GM12878 (cell line): ENCODE measurements at regions not wholly inside any gene's neighbourhood (a gene's known extent, or its start where the extent isn't known, plus 50 kb on each side); places are given as distances from the start of the nearest gene placed in this dataset.

Experiments
- ATAC-seq: fragments of 200-7000 bp; cut with Tn5 transposase; 3 replicates; pipeline ENCODE4 v1.9.1; 2020; ENCODE audit warnings: mild to moderate bottlenecking, moderate library complexity
- BruUV-seq: library from RNA; stranded (reverse); fragments of 400-500 nt; replicated peaks from 2 replicates; lab custom pipeline; 2021; lab: Mats Ljungman, UMichigan
- CTCF ChIA-PET: fragments of 300-600 bp; sonication (Branson Sonifier 250); formaldehyde crosslinking; extraction: SDS; loops from one replicate; lab custom pipeline; 2021; ENCODE audit warnings: inconsistent platforms; lab: Yijun Ruan, JAX
- POLR2A ChIA-PET: fragments of 350-600 bp; formaldehyde crosslinking; extraction: SDS; loops from one replicate; lab custom pipeline; 2021; ENCODE audit warnings: inconsistent platforms; lab: Charles Lee
- RAD21 ChIA-PET: fragments of 300-600 bp; sonication (Branson Sonifier 250); formaldehyde crosslinking; loops from one replicate; lab custom pipeline; 2023; ENCODE audit warnings: antibody characterized with exemption; ENCODE audit not compliant: unreplicated experiment; lab: Charles Lee
- SMC1A ChIA-PET: fragments of 300-600 bp; sonication (Branson Sonifier 250); formaldehyde crosslinking; loops from one replicate; lab custom pipeline; 2023; ENCODE audit not compliant: unreplicated experiment, uncharacterized antibody; lab: Charles Lee
- DNase-seq: peaks from one replicate; pipeline ENCODE4 v3.0.0-alpha.2; 2011; ENCODE audit warnings: low read depth, low spot score
- FAIRE-seq: peaks from 3 replicates; lab custom pipeline; 2011; peaks lifted over from hg19 to GRCh38; lab: Jason Lieb, UNC
- H2AFZ ChIP-seq: 2 replicates; pipeline ENCODE4 v1.6.0; 2011; ENCODE audit warnings: low read depth, low read length, control low read depth; ENCODE audit not compliant: control insufficient read depth
- H3K27ac ChIP-seq: 2 replicates; pipeline ENCODE4 v1.5.1; 2011; ENCODE audit warnings: control low read depth; ENCODE audit not compliant: control insufficient read depth, insufficient read depth
- H3K27me3 ChIP-seq, 2 experiments: replicated peaks in 1 of 2; 2 replicates each; pipeline versions ENCODE4 v1.6.0 to v1.6.1; 2011; ENCODE audit warnings: low read length in 1 of 2; ENCODE audit not compliant: control insufficient read depth in 2 of 2, insufficient read depth in 2 of 2
- H3K36me3 ChIP-seq, 2 experiments: 2 replicates each; pipeline ENCODE4 v1.5.1; 2011; ENCODE audit warnings: low read length in 1 of 2; ENCODE audit not compliant: control insufficient read depth in 2 of 2, insufficient read depth in 2 of 2
- H3K4me1 ChIP-seq: 2 replicates; pipeline ENCODE4 v1.6.1; 2011; ENCODE audit warnings: mild to moderate bottlenecking, low read length, moderate library complexity, mixed read lengths; ENCODE audit not compliant: control insufficient read depth, insufficient read depth
- H3K4me2 ChIP-seq: 2 replicates; pipeline ENCODE4 v1.6.0; 2011; ENCODE audit warnings: control low read depth; ENCODE audit not compliant: control insufficient read depth, insufficient read depth
- H3K4me3 ChIP-seq: fragments of 200-600 bp; sonication (generic); 2 replicates; pipeline ENCODE4 v1.5.1; 2016
- H3K79me2 ChIP-seq: 2 replicates; pipeline ENCODE4 v1.6.0; 2011; ENCODE audit warnings: low read length; ENCODE audit not compliant: control insufficient read depth, insufficient read depth
- H3K9ac ChIP-seq: 2 replicates; pipeline ENCODE4 v1.8.0; 2011; ENCODE audit warnings: low read length, control low read depth, mixed read lengths; ENCODE audit not compliant: control insufficient read depth, insufficient read depth
- H3K9me3 ChIP-seq: replicated peaks from 3 replicates; pipeline ENCODE4 v1.5.1; 2011; ENCODE audit warnings: mild to moderate bottlenecking, low read length; ENCODE audit not compliant: control insufficient read depth, insufficient read depth
- H4K20me1 ChIP-seq: 2 replicates; pipeline ENCODE4 v1.6.0; 2011; ENCODE audit not compliant: control insufficient read depth, insufficient read depth
- ATF7 ChIP-seq: fragments of 450-650 bp; IDR thresholded peaks from 2 replicates; pipeline ENCODE4 v1.6.1; 2016; ENCODE audit warnings: low read depth, mild to moderate bottlenecking
- CHD2 ChIP-seq: IDR thresholded peaks from 2 replicates; pipeline ENCODE4 v1.6.1; 2011; ENCODE audit warnings: low read depth, low read length, improper control_type of control experiment, borderline replicate concordance
- HDAC6 ChIP-seq: fragments of 200-600 bp; sonication (generic); IDR thresholded peaks from one replicate; pipeline ENCODE4 v1.8.0; 2017; ENCODE audit warnings: antibody characterized with exemption; ENCODE audit not compliant: unreplicated experiment
- NFYA ChIP-seq: IDR thresholded peaks from 2 replicates; pipeline ENCODE4 v1.6.1; 2011; ENCODE audit warnings: low read depth, mild to moderate bottlenecking, low read length, improper control_type of control experiment, borderline replicate concordance
- SRF ChIP-seq, 2 experiments: IDR thresholded peaks; 2 replicates each; pipeline ENCODE4 v1.6.1; 2011; ENCODE audit warnings: low read depth in 2 of 2, low read length in 2 of 2, mild to moderate bottlenecking in 1 of 2, moderate library complexity in 1 of 2
- STAT3 ChIP-seq: IDR thresholded peaks from 2 replicates; pipeline ENCODE4 v1.6.1; 2011; ENCODE audit warnings: low read depth, low read length, improper control_type of control experiment
- ZNF687 ChIP-seq: fragments of 450-650 bp; IDR thresholded peaks from 2 replicates; pipeline ENCODE4 v1.6.1; 2017; ENCODE audit warnings: mild to moderate bottlenecking, moderate library complexity
- WGBS: methylation state at CpG from one replicate; pipeline ENCODE4 v1.1.6; 2016; ENCODE audit warnings: low lambda C conversion rate; ENCODE audit not compliant: insufficient replicate concordance, insufficient coverage; ENCODE audit errors: missing lambda C conversion rate; 5-methylcytosine and 5-hydroxymethylcytosine counted together
- in situ Hi-C: fragments of 300-500 bp; cut with MboI; formaldehyde crosslinking; loops from 9 replicates; pipeline ENCODE4 v1.14.3; 2018; ENCODE audit warnings: mixed read lengths
- intact Hi-C: fragments of 100-400 bp; cut with micrococcal nuclease; formaldehyde crosslinking; loops from one replicate; pipeline ENCODE4 v1.14.2; 2022; ENCODE audit not compliant: unreplicated experiment
- TF ChIP-seq, protein P1 (sequence below): fragments of 450-650 bp; formaldehyde crosslinking; IDR thresholded peaks from 2 replicates; pipeline ENCODE4 v1.4.0; 2022; ENCODE audit warnings: mild to moderate bottlenecking, moderate library complexity
- TF ChIP-seq, protein P2 (sequence below): IDR thresholded peaks from 2 replicates; pipeline ENCODE4 v1.6.1; 2012; ENCODE audit warnings: improper control_type of control experiment, low read depth, low read length; ENCODE audit not compliant: insufficient replicate concordance

- TF ChIP-seq STAT3, result no peak
- TF ChIP-seq ZNF687, result no peak
- no peak for TF ChIP-seq SRF (IDR thresholded peaks at IDR 0.05; ENCODE audit: low read depth in 2 of 2, low read length in 2 of 2)
Observed at GRCh38 chr11:21771097-21771496, 421.8 kb upstream of the ANO5 start (continued).

GRCh38 chr11:21774212-21774611 is 418.7 kb upstream of the ANO5 start:
- Histone ChIP-seq H4K20me1 (no peaks in the 10 kb centered on the region), H3K4me2 (no peak overlapping the region), H3K27ac (no peak overlapping the region), H3K36me3 (no peaks in the 10 kb centered on the region), H3K9ac (no peak overlapping the region), H3K9me3 (no peaks in the 10 kb centered on the region), H3K4me3 (no peak overlapping the region), H2AFZ (no peak overlapping the region), H3K4me1 (no peaks in the 10 kb centered on the region), H3K79me2 (no peaks in the 10 kb centered on the region), H3K27me3 (no peaks in the 10 kb centered on the region)
- DNase-seq (no peak), ATAC-seq (no peak), FAIRE-seq (no peak)
- 0% methylated on average over 2 of the region's 2 CpGs for WGBS
- no TSS peak for BruUV-seq
- in situ Hi-C loops (no loop called here), intact Hi-C loops (no loop called here)
- POLR2A ChIA-PET, result no interaction called here
- SMC1A ChIA-PET, result interaction anchor here (1.4 kb wide), 1 partner anchor 10 kb away, joined by 3 read pairs; no protein-coding TSS in a partner anchor
- CTCF ChIA-PET, result no interaction called here
- RAD21 ChIA-PET, result no interaction called here
- no peak for TF ChIP-seq ATF7
- no peak for TF ChIP-seq HDAC6
- TF ChIP-seq, protein P1, sequence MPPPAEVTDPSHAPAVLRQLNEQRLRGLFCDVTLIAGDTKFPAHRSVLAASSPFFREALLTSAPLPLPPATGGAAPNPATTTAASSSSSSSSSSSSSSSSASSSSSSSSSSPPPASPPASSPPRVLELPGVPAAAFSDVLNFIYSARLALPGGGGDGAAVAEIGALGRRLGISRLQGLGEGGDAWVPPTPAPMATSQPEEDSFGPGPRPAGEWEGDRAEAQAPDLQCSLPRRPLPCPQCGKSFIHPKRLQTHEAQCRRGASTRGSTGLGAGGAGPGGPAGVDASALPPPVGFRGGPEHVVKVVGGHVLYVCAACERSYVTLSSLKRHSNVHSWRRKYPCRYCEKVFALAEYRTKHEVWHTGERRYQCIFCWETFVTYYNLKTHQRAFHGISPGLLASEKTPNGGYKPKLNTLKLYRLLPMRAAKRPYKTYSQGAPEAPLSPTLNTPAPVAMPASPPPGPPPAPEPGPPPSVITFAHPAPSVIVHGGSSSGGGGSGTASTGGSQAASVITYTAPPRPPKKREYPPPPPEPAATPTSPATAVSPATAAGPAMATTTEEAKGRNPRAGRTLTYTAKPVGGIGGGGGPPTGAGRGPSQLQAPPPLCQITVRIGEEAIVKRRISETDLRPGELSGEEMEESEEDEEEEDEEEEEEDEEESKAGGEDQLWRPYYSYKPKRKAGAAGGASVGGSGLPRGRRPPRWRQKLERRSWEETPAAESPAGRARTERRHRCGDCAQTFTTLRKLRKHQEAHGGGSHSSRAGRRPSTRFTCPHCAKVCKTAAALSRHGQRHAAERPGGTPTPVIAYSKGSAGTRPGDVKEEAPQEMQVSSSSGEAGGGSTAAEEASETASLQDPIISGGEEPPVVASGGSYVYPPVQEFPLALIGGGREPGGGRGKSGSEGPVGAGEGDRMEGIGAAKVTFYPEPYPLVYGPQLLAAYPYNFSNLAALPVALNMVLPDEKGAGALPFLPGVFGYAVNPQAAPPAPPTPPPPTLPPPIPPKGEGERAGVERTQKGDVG (CRISPR knock-in tag), result no peak
- TF ChIP-seq NFYA, result no peak
- TF ChIP-seq, protein P2, sequence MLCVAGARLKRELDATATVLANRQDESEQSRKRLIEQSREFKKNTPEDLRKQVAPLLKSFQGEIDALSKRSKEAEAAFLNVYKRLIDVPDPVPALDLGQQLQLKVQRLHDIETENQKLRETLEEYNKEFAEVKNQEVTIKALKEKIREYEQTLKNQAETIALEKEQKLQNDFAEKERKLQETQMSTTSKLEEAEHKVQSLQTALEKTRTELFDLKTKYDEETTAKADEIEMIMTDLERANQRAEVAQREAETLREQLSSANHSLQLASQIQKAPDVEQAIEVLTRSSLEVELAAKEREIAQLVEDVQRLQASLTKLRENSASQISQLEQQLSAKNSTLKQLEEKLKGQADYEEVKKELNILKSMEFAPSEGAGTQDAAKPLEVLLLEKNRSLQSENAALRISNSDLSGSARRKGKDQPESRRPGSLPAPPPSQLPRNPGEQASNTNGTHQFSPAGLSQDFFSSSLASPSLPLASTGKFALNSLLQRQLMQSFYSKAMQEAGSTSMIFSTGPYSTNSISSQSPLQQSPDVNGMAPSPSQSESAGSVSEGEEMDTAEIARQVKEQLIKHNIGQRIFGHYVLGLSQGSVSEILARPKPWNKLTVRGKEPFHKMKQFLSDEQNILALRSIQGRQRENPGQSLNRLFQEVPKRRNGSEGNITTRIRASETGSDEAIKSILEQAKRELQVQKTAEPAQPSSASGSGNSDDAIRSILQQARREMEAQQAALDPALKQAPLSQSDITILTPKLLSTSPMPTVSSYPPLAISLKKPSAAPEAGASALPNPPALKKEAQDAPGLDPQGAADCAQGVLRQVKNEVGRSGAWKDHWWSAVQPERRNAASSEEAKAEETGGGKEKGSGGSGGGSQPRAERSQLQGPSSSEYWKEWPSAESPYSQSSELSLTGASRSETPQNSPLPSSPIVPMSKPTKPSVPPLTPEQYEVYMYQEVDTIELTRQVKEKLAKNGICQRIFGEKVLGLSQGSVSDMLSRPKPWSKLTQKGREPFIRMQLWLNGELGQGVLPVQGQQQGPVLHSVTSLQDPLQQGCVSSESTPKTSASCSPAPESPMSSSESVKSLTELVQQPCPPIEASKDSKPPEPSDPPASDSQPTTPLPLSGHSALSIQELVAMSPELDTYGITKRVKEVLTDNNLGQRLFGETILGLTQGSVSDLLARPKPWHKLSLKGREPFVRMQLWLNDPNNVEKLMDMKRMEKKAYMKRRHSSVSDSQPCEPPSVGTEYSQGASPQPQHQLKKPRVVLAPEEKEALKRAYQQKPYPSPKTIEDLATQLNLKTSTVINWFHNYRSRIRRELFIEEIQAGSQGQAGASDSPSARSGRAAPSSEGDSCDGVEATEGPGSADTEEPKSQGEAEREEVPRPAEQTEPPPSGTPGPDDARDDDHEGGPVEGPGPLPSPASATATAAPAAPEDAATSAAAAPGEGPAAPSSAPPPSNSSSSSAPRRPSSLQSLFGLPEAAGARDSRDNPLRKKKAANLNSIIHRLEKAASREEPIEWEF, result no peak
- TF ChIP-seq CHD2, result no peak
